Right lobe of liver (tissue), 6 donors: ENCODE measurements at regions not wholly inside any gene's neighbourhood (a gene's known extent, or its start where the extent isn't known, plus 50 kb on each side); places are given as distances from the start of the nearest gene placed in this dataset.
A peak's percentile ranks its signal among the peaks of the same experiment; 100 is the strongest.

Source experiments
- ATAC-seq, 4 donors: fragments of 200-7000 bp; cut with Tn5 transposase; one replicate each; pipeline ENCODE4 v1.9.1; 2020; ENCODE audit warnings: mild to moderate bottlenecking in 4 of 4, moderate library complexity in 4 of 4
- DNase-seq, 3 donors: peaks; one replicate each; pipeline ENCODE4 v3.0.0-alpha.2; 2020
- H3K27ac ChIP-seq, 3 donors: fragments of 200-600 bp; one replicate each; pipeline ENCODE4 v1.8.0; 2022
- H3K27me3 ChIP-seq, 2 donors: fragments of 200-600 bp; one replicate each; pipeline ENCODE4 v1.8.0; 2022
- H3K36me3 ChIP-seq, 4 donors: fragments of 200-600 bp; sonication (generic) in 1 of 4; one replicate each; pipeline versions ENCODE4 v1.5.1 to v1.8.0; 2017 to 2022; ENCODE audit warnings: control low read depth in 1 of 4
- H3K4me1 ChIP-seq, 4 donors: fragments of 200-600 bp; sonication (generic) in 1 of 4; one replicate each; pipeline versions ENCODE4 v1.5.1 to v1.8.0; 2017 to 2022; ENCODE audit warnings: control low read depth in 1 of 4
- H3K4me3 ChIP-seq, 3 donors: fragments of 200-600 bp; one replicate each; pipeline ENCODE4 v1.8.0; 2022
- H3K9me3 ChIP-seq, 4 donors: fragments of 200-600 bp; sonication (generic) in 1 of 4; one replicate each; pipeline versions ENCODE4 v1.5.1 to v1.8.0; 2017 to 2022; ENCODE audit warnings: control low read depth in 1 of 4
- POLR2A ChIP-seq: fragments of 450-650 bp; IDR thresholded peaks from one replicate; pipeline ENCODE4 v1.6.1; 2017; ENCODE audit warnings: antibody characterized with exemption, mild to moderate bottlenecking
- WGBS: methylation state at CpG from one replicate; pipeline ENCODE4 v1.1.6; 2018; ENCODE audit warnings: low coverage, low lambda C conversion rate; ENCODE audit not compliant: insufficient coverage; ENCODE audit errors: missing lambda C conversion rate; 5-methylcytosine and 5-hydroxymethylcytosine counted together
- intact Hi-C, 2 donors: fragments of 100-400 bp; cut with DNase I; formaldehyde crosslinking; loops; one replicate each; pipeline versions ENCODE4 v1.11.2 to v1.14.1; 2022
- TF ChIP-seq, protein P1 (sequence below), 4 donors: fragments of 200-600 bp in 3 of 4; fragments of 450-650 bp in 1 of 4; IDR thresholded peaks; one replicate each; pipeline versions ENCODE4 v1.5.1 to v1.8.0; 2016 to 2022; ENCODE audit warnings: antibody characterized with exemption in 4 of 4, mild to moderate bottlenecking in 2 of 4
- donor health status: DM: no; HTN: yes; CAD: no.
- donor health status: DM: no; HTN: no; CAD: no.
- donor health status: DM: no; HTN: no; CAD: no.
- donor health status: DM: no; HTN: yes; CAD: no.
- donor health status: DM: no; HTN: yes; CAD: no.

DNA sequence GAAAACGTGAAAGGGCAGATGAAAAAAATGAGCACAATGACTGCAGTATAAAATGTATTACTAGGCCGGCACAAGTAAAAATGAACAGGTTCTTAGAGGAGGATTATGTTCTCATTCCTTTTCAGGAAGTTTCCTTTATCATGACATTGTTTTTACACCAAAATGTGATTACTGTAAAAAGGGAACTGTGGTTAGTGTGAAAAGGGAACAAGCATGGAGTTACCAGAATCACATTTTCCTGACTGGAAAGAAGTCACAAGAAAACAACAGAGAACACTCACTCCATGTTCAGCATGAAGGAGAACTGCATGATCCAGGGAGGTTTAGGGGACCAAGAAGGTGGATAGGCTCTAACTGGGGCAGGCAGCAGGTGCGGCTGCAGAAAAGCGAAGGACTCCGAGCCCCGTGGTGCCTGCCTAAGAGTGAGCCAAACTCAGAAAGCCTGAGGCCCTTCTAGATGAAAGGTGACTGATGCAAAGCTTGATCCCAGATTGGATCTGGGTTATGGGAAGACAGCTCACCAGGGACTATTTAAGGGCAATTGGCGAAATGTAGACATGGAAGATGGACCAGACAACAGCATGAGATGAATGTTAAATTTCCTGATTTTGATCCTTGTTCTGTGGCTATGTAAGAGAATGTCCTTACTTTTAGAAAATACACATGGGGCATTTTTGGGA is 77.3 kb downstream of the CCR1 start:
- Histone ChIP-seq H3K27me3 (no peaks in the 10 kb centered on the region), H3K36me3 (no peaks in the 10 kb centered on the region), H3K9me3 (no peaks in the 10 kb centered on the region), H3K4me1 (no peaks in the 10 kb centered on the region), H3K4me3 (no peak overlapping the region), H3K27ac (peak overlapping the region in 2 of 3 donors; percentile 43 to 47)
- ATAC-seq (peak in 3 of 4 donors; percentile 39 to 50 (median 42)), DNase-seq (no peak)
- TF ChIP-seq, protein P1, sequence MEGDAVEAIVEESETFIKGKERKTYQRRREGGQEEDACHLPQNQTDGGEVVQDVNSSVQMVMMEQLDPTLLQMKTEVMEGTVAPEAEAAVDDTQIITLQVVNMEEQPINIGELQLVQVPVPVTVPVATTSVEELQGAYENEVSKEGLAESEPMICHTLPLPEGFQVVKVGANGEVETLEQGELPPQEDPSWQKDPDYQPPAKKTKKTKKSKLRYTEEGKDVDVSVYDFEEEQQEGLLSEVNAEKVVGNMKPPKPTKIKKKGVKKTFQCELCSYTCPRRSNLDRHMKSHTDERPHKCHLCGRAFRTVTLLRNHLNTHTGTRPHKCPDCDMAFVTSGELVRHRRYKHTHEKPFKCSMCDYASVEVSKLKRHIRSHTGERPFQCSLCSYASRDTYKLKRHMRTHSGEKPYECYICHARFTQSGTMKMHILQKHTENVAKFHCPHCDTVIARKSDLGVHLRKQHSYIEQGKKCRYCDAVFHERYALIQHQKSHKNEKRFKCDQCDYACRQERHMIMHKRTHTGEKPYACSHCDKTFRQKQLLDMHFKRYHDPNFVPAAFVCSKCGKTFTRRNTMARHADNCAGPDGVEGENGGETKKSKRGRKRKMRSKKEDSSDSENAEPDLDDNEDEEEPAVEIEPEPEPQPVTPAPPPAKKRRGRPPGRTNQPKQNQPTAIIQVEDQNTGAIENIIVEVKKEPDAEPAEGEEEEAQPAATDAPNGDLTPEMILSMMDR (IDR thresholded peaks at IDR 0.05), result no peak
- no peak for TF ChIP-seq POLR2A
- intact Hi-C loops, result no loop called here
- WGBS, result 71% methylated on average over 7 of the region's 7 CpGs

- intact Hi-C loops, result no loop called here
- 47% methylated on average over 3 of the region's 3 CpGs for WGBS
- ATAC-seq, result no peak
- Histone ChIP-seq H3K4me3 (no peak overlapping the region), H3K27ac (peak overlapping the region in 1 of 3 donors; percentile 13), H3K4me1 (no peaks in the 10 kb centered on the region), H3K36me3 (no peaks in the 10 kb centered on the region), H3K27me3 (no peaks in the 10 kb centered on the region), H3K9me3 (no peaks in the 10 kb centered on the region)
- DNase-seq, result no peak
- TF ChIP-seq POLR2A, result no peak
- TF ChIP-seq, protein P1 (IDR thresholded peaks at IDR 0.05), result no peak
Observed at GRCh38 chr3:46129588-46130272, 78.4 kb downstream of the CCR1 start.

GRCh38 chr3:46127503-46127902 is 80.6 kb downstream of the CCR1 start:
- Histone ChIP-seq H3K4me3 (no peak overlapping the region), H3K27ac (no peak overlapping the region), H3K27me3 (no peaks in the 10 kb centered on the region), H3K4me1 (no peaks in the 10 kb centered on the region), H3K36me3 (no peaks in the 10 kb centered on the region), H3K9me3 (no peaks in the 10 kb centered on the region)
- no peak for ATAC-seq
- no peak for DNase-seq
- TF ChIP-seq, protein P1 (IDR thresholded peaks at IDR 0.05), result no peak
- no peak for TF ChIP-seq POLR2A
- WGBS, result 88% methylated on average over 1 of the region's 1 CpG
- intact Hi-C loops, result no loop called here

- no peak for ATAC-seq
- WGBS, result 69% methylated on average over 6 of the region's 6 CpGs
Observed at GRCh38 chr3:46124216-46125177, 83.6 kb downstream of the CCR1 start.

More at GRCh38 chr3:46124216-46125177, 83.6 kb downstream of the CCR1 start:
- intact Hi-C loops, result no loop called here
- Histone ChIP-seq H3K4me1 (no peaks in the 10 kb centered on the region), H3K27ac (no peak overlapping the region), H3K4me3 (no peak overlapping the region), H3K27me3 (no peaks in the 10 kb centered on the region), H3K9me3 (no peaks in the 10 kb centered on the region), H3K36me3 (no peaks in the 10 kb centered on the region)
- no peak for DNase-seq
- no peak for TF ChIP-seq POLR2A
- TF ChIP-seq, protein P1 (IDR thresholded peaks at IDR 0.05), result no peak
